SU-DHL-6 (cell line): ENCODE measurements at regions not wholly inside any gene's neighbourhood (a gene's known extent, or its start where the extent isn't known, plus 50 kb on each side); places are given as distances from the start of the nearest gene placed in this dataset.

Experiments
- H2AFZ ChIP-seq: fragments of 200-600 bp; sonication (generic); 2 replicates; pipeline ENCODE4 v1.6.1; 2014; ENCODE audit warnings: low read depth, mild to moderate bottlenecking, moderate library complexity, mixed read lengths, antibody characterized with exemption, low read length; ENCODE audit not compliant: severe bottlenecking
- H3F3A ChIP-seq: fragments of 200-600 bp; shearing (Covaris generic); 2 replicates; pipeline ENCODE4 v1.6.0; 2016; ENCODE audit warnings: antibody characterized with exemption, mild to moderate bottlenecking; ENCODE audit not compliant: insufficient read depth
- H3K27ac ChIP-seq: fragments of 200-600 bp; sonication (generic); 2 replicates; pipeline ENCODE4 v1.5.1; 2016; ENCODE audit warnings: low read depth, mild to moderate bottlenecking, low read length, moderate library complexity, mixed read lengths
- H3K27me3 ChIP-seq: fragments of 200-600 bp; sonication (generic), shearing (Covaris generic); 2 replicates; pipeline ENCODE4 v1.6.0; 2014; ENCODE audit warnings: mild to moderate bottlenecking, low read length
- H3K36me3 ChIP-seq: fragments of 200-600 bp; sonication (generic); 2 replicates; pipeline ENCODE4 v1.6.1; 2014; ENCODE audit warnings: mild to moderate bottlenecking, low read length, mixed read lengths
- H3K4me2 ChIP-seq: fragments of 300-600, 200-600 bp; shearing (Covaris generic), sonication (generic); 2 replicates; pipeline ENCODE4 v1.6.0; 2014; ENCODE audit warnings: low read length, low read depth, mild to moderate bottlenecking; ENCODE audit not compliant: poor library complexity, severe bottlenecking
- H3K4me3 ChIP-seq: fragments of 200-600 bp; sonication (generic); 2 replicates; pipeline ENCODE4 v1.5.1; 2014; ENCODE audit warnings: antibody characterized with exemption, low read length, mild to moderate bottlenecking, mixed read lengths; ENCODE audit not compliant: insufficient read depth, poor library complexity, severe bottlenecking
- H3K79me2 ChIP-seq: fragments of 200-600 bp; sonication (generic); 2 replicates; pipeline ENCODE4 v1.6.1; 2014; ENCODE audit warnings: mild to moderate bottlenecking, low read length, moderate library complexity; ENCODE audit not compliant: insufficient read depth
- H3K9ac ChIP-seq: fragments of 200-600 bp; sonication (generic); 2 replicates; pipeline ENCODE4 v1.7.0; 2014; ENCODE audit warnings: mild to moderate bottlenecking, low read length
- H3K9me2 ChIP-seq: fragments of 200-600 bp; sonication (generic); replicated peaks from 2 replicates; pipeline ENCODE4 v1.6.1; 2014; ENCODE audit warnings: low read length; ENCODE audit not compliant: insufficient read depth
- H3K9me3 ChIP-seq: fragments of 200-600 bp; sonication (generic); 2 replicates; pipeline ENCODE4 v1.6.1; 2014; ENCODE audit warnings: low read length, mixed read lengths; ENCODE audit not compliant: insufficient read depth
- H4K20me1 ChIP-seq: fragments of 200-600 bp; sonication (generic); 2 replicates; pipeline ENCODE4 v1.6.1; 2014; ENCODE audit warnings: low read depth, mild to moderate bottlenecking, antibody characterized with exemption, low read length, moderate library complexity, mixed read lengths
- EZH2phosphoT487 ChIP-seq: fragments of 200-600 bp; sonication (generic), shearing (Covaris generic); conservative IDR thresholded peaks from 2 replicates; pipeline ENCODE4 v1.6.1; 2018; ENCODE audit warnings: mild to moderate bottlenecking, antibody characterized with exemption, low read length, moderate library complexity, mixed read lengths
- TF ChIP-seq, protein P1 (sequence below): fragments of 200-600 bp; sonication (generic); IDR thresholded peaks from one replicate; pipeline ENCODE4 v1.5.1; 2017; ENCODE audit warnings: antibody characterized with exemption, mild to moderate bottlenecking, low read length, moderate library complexity; ENCODE audit not compliant: insufficient read depth, poor library complexity, severe bottlenecking

DNA sequence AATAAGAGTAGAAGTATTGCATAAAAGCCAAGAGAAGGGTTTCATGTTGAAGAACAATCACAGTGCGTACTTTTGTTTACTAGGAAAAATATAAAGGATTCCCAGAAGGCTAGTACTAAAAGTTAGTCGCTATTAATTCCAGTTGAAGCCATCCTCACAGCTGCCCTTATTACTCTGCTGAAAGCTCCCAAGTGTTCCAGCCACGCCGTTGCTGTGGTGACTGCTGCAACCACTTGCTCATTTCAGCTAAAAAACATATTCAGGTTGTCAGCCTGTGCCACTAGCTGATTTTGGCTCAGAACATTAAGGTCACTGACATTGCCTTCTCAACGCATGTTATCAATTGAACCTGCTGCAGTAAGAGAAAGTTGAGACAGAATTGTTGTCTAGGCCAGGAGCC is 87.1 kb upstream of the FNDC3A start:
- no peaks in the 10 kb centered on the region for H3F3A ChIP-seq
- H3K36me3 ChIP-seq: no peaks in the 10 kb centered on the region

DNA sequence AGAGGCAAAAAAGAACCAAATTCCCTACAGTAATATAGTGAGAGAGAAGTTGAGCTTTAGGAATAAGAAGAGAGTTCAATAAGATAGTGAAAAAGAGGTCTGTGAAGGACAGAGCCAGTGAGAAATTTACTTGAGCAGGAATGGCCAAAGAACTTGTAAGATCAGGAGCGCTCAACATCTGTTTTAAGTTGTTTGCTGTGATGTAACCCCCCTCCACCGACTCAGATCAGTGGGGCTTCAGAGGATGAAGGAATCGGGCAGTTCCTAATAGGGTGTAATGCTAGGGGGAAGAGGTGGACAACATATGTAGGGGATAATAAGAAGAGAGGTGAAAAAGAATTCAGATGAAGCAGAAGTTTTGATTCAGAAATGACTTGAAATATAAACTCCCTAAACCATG is 85.3 kb upstream of the FNDC3A start:
- no peak overlapping the region for H3K9ac ChIP-seq
- H3K36me3 ChIP-seq: no peaks in the 10 kb centered on the region
- no peaks in the 10 kb centered on the region for H4K20me1 ChIP-seq
- TF ChIP-seq, protein P1, sequence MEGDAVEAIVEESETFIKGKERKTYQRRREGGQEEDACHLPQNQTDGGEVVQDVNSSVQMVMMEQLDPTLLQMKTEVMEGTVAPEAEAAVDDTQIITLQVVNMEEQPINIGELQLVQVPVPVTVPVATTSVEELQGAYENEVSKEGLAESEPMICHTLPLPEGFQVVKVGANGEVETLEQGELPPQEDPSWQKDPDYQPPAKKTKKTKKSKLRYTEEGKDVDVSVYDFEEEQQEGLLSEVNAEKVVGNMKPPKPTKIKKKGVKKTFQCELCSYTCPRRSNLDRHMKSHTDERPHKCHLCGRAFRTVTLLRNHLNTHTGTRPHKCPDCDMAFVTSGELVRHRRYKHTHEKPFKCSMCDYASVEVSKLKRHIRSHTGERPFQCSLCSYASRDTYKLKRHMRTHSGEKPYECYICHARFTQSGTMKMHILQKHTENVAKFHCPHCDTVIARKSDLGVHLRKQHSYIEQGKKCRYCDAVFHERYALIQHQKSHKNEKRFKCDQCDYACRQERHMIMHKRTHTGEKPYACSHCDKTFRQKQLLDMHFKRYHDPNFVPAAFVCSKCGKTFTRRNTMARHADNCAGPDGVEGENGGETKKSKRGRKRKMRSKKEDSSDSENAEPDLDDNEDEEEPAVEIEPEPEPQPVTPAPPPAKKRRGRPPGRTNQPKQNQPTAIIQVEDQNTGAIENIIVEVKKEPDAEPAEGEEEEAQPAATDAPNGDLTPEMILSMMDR: no peak
- no peak for TF ChIP-seq EZH2phosphoT487
- H3K4me3 ChIP-seq: no peak overlapping the region
- no peak overlapping the region for H3K27ac ChIP-seq
- H3K9me2 ChIP-seq: no peaks in the 10 kb centered on the region
- H3K4me2 ChIP-seq: no peak overlapping the region
- no peaks in the 10 kb centered on the region for H3K79me2 ChIP-seq
- H3K9me3 ChIP-seq: no peaks in the 10 kb centered on the region
- H2AFZ ChIP-seq: no peak overlapping the region
- H3K27me3 ChIP-seq: no peaks in the 10 kb centered on the region
- H3F3A ChIP-seq: no peaks in the 10 kb centered on the region

More for the DNA sequence above, 87.1 kb upstream of the FNDC3A start:
- Histone ChIP-seq H4K20me1 (no peaks in the 10 kb centered on the region), H3K9ac (no peak overlapping the region), H3K4me2 (no peak overlapping the region), H3K27ac (no peak overlapping the region), H3K27me3 (no peaks in the 10 kb centered on the region), H2AFZ (no peak overlapping the region), H3K79me2 (no peaks in the 10 kb centered on the region), H3K9me3 (no peaks in the 10 kb centered on the region), H3K9me2 (no peaks in the 10 kb centered on the region), H3K4me3 (no peak overlapping the region)
- no peak for TF ChIP-seq EZH2phosphoT487
- TF ChIP-seq, protein P1: no peak

DNA sequence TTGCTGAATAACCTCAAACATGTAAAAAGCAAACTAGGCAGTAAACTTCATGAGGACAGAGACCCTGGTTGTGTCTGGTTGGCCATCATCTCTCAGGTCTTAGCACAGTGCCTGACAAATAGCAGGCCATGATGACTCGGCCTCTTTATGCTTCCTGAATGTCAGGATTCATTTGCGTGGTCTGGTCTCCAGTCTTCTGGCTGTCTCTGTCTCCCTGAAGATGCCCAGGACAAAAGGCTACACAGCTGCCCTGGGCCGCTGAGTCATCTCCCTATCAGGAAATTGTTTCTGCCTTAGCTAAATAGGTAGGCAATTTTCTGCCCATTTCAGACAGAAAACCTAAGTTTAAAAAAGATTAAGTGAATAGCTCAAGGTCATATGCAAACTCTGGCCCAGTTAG is 84.1 kb upstream of the FNDC3A start:
- TF ChIP-seq, protein P1: no peak
- TF ChIP-seq EZH2phosphoT487: no peak
- Histone ChIP-seq H3K9me3 (no peaks in the 10 kb centered on the region), H2AFZ (no peak overlapping the region)

More for the DNA sequence above, 84.1 kb upstream of the FNDC3A start:
- Histone ChIP-seq H3K27me3 (no peaks in the 10 kb centered on the region), H3K36me3 (no peaks in the 10 kb centered on the region), H3K4me2 (no peak overlapping the region), H3K4me3 (no peak overlapping the region), H3K9ac (no peak overlapping the region), H4K20me1 (no peaks in the 10 kb centered on the region), H3F3A (no peaks in the 10 kb centered on the region), H3K79me2 (no peaks in the 10 kb centered on the region), H3K27ac (no peak overlapping the region), H3K9me2 (no peaks in the 10 kb centered on the region)
